Hepatocyte (in vitro differentiated cells): ENCODE measurements at regions not wholly inside any gene's neighbourhood (a gene's known extent, or its start where the extent isn't known, plus 50 kb on each side); places are given as distances from the start of the nearest gene placed in this dataset.

Source experiments
- CTCF ChIP-seq: fragments of 200-600 bp; sonication (generic); IDR thresholded peaks from 2 replicates; pipeline ENCODE4 v1.5.1; 2016; ENCODE audit warnings: antibody characterized with exemption, mild to moderate bottlenecking; ENCODE audit not compliant: poor library complexity
- EZH2 ChIP-seq: fragments of 200-600 bp; sonication (generic); IDR thresholded peaks from 2 replicates; pipeline ENCODE4 v1.6.1; 2016; ENCODE audit warnings: antibody characterized with exemption, mild to moderate bottlenecking, borderline replicate concordance
- EZH2phosphoT487 ChIP-seq: fragments of 200-600 bp; sonication (generic); IDR thresholded peaks from one replicate; pipeline ENCODE4 v1.6.1; 2018; ENCODE audit warnings: antibody characterized with exemption, mild to moderate bottlenecking, low read depth, moderate library complexity; ENCODE audit not compliant: unreplicated experiment, severe bottlenecking

- no peak for TF ChIP-seq CTCF
- no peak for TF ChIP-seq EZH2
- TF ChIP-seq EZH2phosphoT487, result no peak
Measured at GRCh38 chr3:70823622-70824021, 511.2 kb upstream of the MDFIC2 start.
